GM21447 (cell line): ENCODE measurements at regions not wholly inside any gene's neighbourhood (a gene's known extent, or its start where the extent isn't known, plus 50 kb on each side); places are given as distances from the start of the nearest gene placed in this dataset.
"Not testable (repeated sequence)": the region's sequence is repeated elsewhere in the genome, so short reads cannot be mapped to it uniquely, and the experiment has no call there.

ENCODE experiments used
- ATAC-seq: cut with Tn5 transposase; IDR thresholded peaks from one replicate; pipeline ENCODE4 v1.9.1; 2021; ENCODE audit not compliant: unreplicated experiment

DNA sequence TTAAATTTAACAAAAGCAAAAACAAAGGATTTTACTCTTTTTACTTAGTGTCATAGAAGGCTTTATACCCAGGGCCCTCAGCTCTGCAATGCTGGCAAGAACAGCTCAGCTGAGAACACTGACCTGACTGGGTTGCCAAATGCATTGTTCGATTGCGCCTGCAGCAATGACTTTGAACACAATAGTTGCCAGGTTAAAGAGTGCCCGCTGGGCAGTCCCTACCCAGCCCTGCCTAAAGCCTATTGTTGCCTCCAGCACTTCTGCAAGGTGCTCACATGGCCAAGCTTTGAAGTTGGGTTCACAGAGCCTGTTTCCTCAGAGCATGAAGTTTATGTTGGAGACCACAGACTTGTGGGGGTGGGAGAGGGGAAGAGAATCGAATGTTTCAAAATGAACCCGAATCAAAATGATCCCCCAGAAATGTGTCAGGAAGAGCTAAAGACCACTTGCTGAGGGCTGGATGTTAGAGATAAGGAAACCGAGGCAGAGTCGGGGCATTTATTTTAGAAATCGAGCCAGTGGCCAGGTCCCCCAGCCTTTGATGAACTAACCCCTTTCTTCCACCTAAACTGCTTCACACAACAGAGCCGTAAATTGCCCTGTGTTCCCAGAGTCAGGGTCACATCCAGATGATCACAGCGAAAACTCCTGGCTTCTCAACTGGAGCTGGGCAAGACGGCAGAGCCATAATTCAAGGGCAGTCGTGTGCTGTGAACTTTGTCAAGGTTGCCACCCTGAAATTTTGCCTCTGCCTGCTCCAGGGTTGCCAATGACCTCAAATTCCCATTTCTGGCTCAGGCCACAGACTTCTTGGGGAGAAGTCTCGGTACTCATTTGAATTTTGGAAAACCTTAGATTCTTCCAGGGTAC lies 55.0 kb downstream of the FOXA2 start:
- ATAC-seq: no peak

DNA sequence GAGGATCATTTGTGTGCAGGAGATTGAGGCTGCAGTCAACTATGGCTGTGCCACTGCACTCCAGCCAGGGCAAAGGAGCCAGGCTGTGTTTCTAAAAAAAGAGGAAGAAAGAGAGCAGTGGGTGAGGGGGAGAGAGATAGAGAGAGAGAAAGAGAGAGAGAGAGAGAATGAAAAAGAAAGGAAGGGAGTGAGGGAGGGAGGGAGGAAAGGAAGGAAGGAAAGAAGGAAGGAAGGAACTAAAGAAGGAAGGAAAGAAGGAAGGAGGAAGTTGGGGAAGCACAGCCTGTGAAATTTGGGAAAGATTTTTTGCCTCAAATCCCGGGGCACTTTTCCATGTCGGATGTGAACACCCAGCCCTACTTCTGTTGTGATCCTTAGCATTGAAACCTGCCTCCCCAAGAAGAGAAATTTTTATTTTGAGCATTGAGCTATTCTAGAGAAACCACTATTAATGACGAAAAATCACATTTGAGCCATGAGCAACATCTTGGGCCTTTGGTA lies 57.8 kb downstream of the FOXA2 start:
- no peak for ATAC-seq

DNA sequence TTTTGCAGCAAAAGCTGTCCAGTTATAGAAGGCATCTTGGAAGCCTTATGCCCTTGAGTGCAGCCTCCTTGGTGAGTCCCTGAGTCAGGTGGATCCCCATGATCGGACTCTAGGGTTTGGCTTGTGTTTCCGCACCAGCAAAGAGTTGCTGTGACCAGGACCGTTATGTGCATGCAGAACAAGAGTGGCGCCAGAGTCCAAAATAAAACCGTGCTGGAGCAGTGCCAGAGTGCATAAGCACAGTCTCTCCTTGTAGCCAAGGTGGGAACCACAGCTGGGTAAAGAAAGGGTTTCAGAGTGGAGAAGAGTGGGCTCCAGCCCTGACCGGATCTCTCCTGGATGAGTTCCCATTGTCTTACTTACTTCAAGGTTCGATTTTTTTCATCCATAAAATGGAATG lies 58.6 kb downstream of the FOXA2 start:
- no peak for ATAC-seq

DNA sequence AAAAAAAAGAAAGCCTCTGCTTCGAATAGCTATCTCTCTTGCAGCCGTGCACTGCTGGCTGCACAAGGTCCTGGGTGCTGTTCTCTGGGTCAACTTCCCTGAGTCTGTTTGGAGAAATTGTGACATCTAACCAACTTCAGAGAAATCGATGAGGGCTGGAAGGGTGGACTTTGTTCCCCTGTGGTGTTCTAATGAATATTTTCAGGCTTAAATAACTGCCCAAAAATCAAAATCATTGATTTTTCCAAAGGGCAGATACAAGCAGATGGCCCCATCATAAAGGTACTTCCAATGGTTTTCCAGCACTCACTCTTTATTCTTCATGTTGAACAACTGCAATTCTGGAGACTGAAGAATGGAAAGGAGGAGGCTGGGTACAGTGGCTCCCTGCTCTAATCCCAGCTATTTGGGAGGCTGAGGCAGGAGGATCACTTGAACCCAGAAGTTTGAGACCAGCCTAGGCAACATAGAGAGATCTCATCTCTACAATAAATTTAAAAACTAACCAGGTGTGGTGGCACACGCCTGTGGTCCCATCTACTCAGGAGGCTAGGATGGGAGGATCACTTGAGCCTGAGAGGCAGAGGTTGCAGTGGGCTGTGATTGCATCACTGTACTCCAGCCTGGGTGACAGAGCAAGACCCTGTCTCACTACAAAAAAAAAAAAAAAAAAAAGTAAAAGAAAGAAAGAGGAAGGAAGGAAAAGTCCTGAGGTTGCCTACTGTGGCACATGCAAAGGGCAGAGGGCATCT lies 59.1 kb downstream of the FOXA2 start:
- no peak for ATAC-seq

DNA sequence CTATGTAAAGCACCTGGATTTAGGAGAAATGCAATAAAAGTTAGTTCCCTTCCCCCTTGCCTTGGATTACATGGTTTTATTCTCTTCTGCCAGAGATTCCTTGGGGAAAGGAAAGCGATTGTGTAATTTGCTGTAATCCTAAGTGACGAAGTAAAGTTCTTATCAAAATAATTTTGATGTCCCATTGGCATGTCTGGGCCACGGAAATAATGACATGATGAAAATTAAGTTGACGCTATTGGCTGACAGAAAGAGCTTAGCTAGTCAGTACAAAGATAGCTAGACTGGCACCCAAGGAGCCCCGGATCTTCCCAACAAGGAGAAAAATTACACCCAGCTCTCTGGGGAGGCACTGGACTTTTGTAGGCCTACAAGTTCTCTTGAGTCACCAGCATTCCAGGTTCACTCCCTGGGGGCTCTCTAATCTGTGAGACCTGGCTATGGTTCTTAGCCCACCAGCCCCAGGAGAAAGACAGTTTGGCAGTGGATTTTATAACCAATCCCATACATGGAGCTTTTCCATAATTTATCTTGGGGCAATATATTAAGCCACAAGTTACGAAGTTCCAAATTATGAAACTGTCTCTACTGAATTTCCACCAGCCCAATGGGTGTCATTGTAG lies 59.9 kb downstream of the FOXA2 start:
- ATAC-seq: no peak

DNA sequence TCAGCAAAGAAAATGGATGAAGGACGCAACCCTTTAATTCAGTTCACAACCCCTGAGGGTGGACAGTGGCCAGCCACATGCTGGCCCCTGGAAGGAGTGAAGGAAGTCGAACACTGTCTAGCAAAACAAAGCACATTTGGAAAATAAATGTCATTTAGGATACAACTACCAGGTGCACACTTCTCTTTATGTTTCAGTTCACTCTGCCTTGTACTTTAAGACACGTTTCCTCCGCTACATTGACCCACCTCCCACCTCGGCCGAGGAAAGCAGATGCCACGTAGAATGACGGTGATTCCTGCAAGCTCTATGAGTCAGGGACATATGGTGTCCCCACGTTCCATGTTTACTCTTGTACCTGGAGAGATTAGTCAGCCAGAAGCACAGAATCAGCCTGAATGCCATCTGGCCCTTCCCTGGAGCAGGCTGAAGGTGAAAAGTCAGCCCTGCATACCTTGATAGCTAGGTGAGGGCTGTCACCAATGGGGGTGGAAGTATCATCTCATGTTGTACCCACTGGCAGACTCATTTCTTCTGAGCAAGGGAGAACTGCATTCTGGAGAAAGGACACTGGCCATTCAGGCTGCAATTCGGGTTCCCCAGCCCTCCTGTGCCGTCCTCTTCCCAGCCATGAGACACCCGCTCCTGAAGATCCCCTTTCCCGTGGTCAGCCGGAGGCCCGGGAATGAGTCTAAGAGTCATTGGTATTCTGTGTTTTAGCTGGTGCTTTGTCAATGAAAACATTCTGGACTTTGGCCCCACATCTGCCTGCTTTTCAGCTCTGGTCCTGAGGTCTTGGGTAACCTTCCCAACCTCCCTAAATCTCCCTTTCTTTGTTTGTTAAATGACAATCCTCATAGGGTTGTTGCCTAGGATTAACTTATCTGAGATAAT lies 60.6 kb downstream of the FOXA2 start:
- no peak for ATAC-seq

DNA sequence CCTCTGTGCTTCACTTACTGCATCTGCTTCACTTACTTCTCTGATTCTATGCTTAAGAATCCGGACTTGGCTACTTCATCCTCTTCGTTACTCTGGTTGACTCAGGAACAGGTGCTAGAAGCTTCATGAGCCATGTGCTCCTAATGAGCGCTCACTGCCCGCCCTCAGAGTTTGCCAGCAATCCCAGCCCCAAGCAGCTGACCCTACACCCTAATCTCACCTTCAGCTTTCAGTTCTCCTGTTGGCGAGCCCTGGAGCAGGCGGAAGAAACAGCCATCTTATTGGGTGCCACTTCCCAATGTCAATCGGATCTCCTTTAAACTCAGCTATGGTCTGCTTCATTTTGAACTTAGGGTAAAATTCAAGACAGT lies 61.3 kb downstream of the FOXA2 start:
- no peak for ATAC-seq

DNA sequence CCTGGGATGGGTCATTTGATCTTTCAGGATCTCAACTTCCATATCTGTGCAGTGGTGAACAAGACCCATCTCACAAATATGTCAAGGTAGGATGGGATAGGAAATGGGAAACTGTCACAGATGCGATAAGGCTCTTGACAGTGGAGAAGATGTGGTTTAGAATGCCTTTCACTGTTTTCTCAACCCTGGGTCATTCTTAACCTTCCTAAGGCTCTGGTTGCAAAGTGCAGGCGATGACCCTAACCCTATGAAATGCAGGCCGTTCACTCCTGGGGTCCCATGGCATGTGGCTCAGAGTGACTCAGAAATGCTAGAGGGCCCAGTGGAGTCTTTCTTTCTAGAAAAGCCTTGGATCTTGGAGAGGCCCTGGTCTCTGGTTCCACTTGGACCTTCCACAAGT lies 61.7 kb downstream of the FOXA2 start:
- no peak for ATAC-seq

DNA sequence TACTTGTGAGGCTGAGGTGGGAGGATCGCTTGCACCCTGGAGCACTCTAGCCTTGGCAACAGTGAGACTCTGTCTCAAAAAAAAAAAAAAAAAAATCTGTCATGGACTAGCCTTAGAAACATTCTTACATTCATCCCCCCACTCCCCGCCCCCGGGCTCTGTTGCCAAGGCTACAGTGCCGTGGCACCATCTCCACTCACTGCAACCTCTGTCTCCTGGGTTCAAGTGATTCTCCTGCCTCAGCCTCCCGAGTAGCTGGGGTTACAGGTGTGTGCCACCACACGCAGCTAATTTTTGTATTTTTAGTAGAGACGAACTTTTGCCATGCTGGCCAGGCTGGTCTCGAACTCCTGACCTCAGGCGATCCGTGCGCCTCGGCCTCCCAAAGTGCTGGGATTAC lies 62.4 kb downstream of the FOXA2 start:
- ATAC-seq: not testable (repeated sequence)

DNA sequence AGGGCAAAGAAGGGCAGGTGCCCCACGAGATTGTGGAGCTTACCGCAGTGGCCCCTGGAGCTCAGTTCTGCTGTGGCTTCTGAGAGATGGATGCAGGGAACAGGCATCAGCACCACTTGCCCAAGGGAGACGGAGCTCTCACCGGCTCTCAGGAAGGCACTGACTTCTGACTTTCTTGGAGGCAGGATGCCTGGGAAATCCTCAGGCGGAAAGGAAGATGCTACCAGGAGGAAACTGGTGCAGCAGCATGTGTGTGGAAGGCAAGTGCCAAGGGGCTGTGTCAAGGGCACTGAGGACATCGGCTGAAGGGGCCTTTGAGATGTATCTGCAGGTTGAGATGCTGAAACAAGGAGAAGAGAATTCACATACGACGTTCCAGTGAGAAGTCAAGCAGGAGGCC lies 64.0 kb downstream of the FOXA2 start:
- ATAC-seq: no peak

DNA sequence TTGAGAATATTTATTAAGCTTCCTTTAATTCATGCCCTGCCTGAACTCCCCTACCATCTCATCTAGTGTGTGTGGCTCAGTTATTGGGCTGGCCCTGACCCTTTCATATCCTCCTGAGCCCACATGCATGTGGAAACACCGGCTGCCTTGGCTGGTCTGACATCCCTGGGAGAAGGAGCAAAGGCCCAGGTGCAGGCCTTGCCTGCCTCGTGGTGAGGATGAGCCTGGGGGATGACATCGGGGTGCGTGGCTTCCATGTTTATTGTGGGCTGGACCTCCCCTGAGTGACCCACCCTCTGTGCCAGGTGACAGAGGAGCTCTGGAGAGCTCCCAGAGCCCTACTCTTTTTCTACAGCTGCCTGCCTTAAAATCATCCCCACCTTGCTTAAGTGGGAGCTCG lies 69.1 kb downstream of the FOXA2 start:
- ATAC-seq: no peak

DNA sequence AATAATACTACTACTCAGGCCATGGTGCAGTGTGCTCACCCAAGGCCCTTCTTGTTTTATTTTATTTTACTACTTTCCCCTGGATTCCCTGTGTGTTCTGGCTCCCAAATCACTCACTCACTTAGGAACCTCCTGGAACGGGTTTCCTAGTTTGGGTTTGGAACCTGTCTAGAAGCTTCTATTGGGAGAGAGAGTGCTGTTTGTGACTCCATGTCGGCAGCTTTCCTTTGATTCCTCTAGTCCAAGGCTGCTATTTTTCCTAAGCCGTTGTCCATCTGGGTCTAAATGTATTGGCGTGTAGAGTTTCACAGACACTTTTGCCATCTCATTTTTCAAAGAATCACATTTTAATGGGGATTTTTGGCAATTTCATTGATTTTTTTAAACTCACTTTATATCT lies 70.8 kb downstream of the FOXA2 start:
- no peak for ATAC-seq

DNA sequence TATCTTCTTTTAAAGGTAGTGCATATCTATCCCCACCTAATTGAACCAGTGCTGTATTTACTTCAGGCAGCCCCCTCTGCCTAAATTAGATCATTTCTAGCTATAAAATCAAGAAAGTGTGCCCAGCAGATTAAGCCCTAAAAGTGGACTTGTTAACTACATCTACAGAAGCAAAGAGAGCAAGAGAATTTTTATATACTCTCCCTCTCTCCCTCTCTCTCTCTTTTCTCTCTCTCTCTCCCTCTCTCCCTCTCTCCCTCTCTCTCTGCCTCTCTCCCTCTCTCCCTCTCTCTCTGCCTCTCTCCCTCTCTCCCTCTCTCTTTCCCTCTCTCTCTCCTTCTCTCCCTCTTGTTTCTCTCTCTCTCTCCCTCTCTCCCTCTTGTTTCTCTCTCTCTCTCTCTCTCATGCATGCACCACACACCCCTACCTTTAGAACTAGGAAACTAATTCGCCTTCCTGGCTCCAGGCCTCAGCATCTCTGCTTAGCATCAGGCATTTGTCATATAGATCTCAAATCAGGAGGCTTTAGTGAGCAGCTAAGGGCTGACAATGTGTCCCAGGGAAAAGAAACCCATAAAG lies 71.4 kb downstream of the FOXA2 start:
- no peak for ATAC-seq

DNA sequence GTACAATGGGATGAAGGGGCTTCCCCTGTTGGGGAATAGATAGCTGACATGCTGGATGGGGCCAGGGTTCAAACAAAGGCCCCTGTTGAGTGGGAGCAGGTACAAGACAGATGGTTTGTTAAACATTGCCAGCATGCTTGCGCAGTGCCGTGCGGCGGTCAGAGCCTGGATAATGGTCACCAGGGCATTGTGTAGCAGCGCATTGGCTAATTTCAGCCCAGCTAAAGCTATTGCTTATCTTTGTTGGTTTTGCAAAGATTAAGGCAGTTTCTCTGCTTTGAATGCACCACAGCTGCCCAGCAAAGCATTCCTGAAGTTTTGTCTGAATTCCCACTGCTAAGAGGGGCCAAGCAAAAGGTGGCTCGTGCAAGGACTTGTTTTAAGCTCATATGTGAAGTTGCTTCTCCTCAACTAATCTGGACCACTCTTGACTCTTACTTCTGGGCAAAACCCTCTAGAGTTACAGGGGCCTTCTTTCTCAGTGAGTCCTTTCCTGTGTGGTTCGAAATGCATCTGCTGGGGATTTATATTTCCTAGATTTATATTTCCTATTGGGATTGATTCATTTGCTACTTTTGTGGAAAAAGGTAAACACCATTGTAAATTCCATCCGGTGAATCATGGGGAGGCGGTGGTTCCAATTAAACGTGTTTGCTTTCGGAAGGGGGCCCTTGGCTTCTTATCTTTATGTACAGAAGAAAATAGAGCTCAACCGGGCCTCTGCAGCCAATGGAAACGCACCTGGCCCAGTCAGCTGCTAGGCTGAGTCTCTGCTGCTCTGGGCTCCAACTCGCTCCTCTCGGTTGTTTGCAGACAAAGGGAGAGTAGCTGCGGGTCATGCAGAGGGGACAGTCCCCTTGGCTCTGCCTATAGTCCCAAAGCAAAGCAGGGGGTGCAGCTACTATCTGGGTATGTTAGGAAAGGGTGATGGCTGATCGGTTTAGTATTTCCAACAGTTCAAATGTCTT lies 72.1 kb downstream of the FOXA2 start:
- no peak for ATAC-seq

DNA sequence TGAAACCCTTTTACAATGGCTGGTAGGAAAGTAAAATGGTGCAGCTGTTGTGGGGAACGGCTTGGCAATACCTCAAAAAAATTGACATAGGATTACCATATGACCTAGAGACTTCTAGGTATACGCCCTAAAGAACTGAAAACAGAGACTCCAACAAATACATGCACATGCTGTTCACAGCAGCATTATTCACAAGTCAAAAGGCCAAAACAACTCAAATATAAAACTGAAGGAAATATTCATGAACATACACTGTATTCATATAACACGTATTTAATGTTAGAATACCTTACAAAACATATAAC lies 74.6 kb downstream of the FOXA2 start:
- no peak for ATAC-seq

DNA sequence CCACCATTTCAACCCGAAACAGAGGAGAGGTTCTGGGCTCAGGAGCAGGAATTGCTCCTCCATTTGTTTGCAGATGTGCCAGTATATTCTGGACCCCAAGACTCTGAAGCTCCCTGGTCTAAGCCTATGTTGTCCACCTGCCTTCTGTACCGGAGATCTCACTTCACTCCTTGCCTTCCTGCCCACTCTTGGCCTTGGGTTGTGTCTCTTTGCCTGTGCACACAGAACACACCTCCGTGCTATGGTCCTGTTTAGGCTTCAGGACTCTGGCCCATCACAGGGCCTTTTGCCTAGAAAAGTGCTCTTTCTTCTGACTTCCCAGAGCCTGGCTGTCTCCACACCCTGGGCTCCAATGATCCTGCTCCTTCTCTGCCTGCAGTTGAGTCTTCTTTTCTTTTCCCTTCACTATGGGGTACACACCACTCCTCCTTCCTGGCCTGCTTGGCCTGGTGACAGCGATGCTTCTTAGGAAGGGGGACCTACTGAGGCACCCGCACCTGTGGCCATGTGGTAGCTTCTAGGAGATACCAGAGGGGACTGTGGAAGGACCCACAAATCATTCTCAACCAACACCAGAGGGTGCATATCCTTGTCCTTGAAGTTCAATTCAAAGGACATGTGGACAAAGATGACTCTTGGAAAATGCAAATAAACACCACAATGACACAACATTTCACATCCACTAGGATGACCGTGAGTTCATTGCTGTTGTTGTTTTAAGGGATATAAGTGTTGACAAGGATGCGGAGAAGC lies 75.1 kb downstream of the FOXA2 start:
- no peak for ATAC-seq

DNA sequence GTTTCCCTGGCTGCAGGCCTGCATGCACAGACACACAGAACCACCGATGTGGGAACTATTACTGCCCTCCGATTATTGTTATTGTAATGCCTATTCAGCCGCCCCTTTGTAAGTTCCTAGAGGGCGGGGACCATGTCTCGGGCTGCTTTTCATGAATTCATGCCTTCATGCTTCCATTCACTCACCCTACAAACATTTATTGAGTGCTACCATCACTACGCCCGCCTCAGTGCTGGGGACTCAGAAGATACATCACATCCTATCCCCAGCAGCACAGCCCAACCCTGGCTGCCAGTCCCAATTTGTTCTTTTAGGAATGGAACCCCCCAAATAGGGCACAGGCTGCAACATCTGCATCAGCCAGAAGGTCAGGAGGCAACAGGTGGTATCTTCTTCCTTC lies 75.9 kb downstream of the FOXA2 start:
- no peak for ATAC-seq

DNA sequence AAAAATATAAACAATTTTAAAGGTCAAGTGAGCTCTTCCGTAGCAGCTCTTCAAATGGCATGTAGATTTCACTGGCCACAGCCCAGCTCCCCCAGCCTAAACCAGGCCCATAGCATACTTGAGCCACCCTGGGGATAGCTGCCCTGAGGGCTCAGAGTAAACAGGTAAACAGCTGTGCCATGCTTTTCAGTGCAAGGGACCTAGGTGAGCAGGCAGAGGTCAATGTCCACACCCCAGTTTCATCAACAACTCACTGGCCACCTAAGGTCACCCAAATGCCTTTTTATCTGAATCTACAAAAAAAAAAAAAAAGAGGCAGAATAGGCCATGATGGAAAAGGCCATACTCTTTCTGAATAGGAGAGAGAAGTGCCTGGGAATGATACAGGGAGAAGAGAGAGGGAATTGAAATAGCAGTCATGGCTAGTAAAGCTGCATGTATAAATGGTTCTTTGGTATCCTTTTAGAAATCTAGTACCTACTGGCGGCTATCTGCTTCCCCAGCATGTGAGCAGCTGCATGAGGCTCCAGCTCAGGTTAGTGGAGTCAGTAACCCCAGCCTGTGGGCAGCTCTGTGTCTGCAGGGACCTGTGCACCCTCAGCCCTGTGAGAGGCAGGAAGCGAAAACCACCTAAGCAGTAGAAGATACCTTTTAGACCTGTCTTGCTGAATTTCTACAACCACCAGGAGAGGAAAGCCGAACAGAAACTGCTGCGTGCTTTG lies 77.0 kb downstream of the FOXA2 start:
- ATAC-seq: no peak
